ENCODE measurements at regions not wholly inside any gene's neighbourhood (a gene's known extent, or its start where the extent isn't known, plus 50 kb on each side); places are given as distances from the start of the nearest gene placed in this dataset.
"Not testable (repeated sequence)": the region's sequence is repeated elsewhere in the genome, so short reads cannot be mapped to it uniquely, and the experiment has no call there.

DNA sequence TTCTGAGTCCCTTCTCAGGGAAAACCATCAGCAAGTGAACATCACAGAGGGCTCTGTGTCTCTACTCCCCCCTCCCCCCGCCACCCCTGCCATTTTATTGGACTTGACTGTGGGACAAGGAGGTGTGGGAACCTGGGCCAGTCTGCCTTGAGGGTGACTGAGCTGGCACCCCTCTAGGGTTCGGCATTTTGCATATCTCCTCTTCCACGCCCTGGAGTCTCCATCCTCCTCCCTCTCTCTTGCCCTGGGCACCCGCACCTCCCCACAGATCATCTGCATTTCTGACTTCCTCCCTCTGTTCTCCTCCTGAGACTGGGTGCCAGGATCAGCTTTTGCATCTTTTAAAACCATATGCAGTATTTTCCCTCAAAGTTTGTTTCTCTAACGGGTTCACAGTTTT lies 107.1 kb upstream of the ERRFI1 start:
- Histone ChIP-seq H3K27me3 (ENCODE audit: insufficient read depth, low read length) (no peaks in the 10 kb centered on the region), H3K4me3 (ENCODE audit: low read depth, low read length) (0 out of 2 replicates have a peak overlapping the region, but pooled peaks have one; percentile 23), H3K36me3 (ENCODE audit: insufficient read depth, low read length) (no peaks in the 10 kb centered on the region), H2AFZ (ENCODE audit: low read length, unreplicated experiment) (peak overlapping the region; percentile 28), H3K27ac (ENCODE audit: low read depth, low read length) (peak overlapping the region; percentile 93), H3K4me1 (ENCODE audit: control insufficient read depth, insufficient read depth, low read length, unreplicated experiment) (peaks cover 30% of the 10 kb centered on the region), H3K79me2 (ENCODE audit: control insufficient read depth, insufficient read depth, low read length, unreplicated experiment) (no peaks in the 10 kb centered on the region)

DNA sequence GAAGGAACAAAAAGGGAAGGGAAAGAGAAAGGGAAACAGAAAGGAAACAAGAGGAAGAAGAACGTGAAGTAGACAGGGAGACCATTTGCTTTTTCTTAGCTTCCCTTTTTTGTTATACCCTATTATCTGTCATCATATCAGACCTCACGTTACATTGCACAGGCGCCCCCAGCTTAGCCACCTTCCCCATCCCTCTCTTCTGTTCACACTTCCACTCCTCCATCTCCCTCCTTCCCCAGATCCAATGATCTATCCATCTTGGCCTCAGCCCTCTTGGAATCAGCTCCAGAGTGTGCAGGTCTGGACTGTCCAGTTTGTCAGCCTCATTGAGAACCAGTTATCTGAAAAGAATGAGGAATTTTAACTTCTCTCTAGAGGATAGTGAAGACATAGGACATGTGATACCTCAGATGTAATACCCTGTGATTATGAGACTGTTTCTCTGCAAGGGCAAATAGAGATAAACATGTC lies 101.1 kb upstream of the ERRFI1 start:
- Histone ChIP-seq H3K4me1 (ENCODE audit: control insufficient read depth, insufficient read depth, low read length, unreplicated experiment) (peaks cover 5% of the 10 kb centered on the region), H3K27me3 (ENCODE audit: insufficient read depth, low read length) (no peaks in the 10 kb centered on the region), H2AFZ (ENCODE audit: low read length, unreplicated experiment) (no peak overlapping the region), H3K27ac (ENCODE audit: low read depth, low read length) (no peak overlapping the region), H3K79me2 (ENCODE audit: control insufficient read depth, insufficient read depth, low read length, unreplicated experiment) (no peaks in the 10 kb centered on the region), H3K4me3 (ENCODE audit: low read depth, low read length) (no peak overlapping the region), H3K36me3 (ENCODE audit: insufficient read depth, low read length) (no peaks in the 10 kb centered on the region)

DNA sequence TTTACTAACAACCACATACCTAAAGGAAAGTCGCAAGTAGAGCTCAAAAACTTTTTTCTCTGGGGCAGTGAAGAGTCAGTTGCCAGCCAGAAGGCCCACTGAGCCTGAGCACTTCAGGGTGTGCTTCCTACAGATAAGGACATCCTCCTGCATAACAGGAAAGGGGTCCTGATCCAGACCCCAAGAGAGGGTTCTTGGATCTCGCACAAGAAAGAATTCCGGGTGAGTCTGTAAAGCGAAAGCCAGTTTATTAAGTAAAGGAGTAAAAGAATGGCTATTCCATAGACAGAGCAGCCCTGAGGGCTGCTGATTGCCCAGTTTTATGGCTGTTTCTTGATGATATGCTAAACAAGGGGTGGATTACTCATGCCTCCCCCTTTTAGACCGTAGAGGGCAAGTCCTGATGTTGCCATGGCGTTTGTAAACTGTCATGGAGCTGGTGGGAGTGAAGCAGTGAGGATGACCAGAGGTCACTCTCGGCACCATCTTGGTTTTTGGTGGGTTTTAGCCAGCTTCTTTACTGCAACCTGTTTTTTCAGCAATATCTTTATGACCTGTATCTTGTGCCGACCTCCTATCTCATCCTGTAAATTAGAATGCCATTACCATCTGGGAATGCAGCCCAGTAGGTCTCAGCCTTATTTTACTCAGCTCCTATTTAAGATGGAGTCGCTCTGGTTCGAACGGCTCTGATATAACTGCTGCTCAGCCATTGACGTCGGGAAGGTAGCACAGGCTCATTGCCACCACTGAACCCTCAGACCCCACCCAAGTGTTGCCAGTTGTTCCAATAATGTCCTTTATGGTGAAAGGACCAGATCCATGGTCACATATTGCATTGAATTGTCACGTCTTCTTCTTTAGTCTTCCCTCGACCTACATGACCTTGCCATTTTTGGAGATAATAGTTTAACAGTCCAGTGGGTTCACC lies 96.6 kb upstream of the ERRFI1 start:
- Histone ChIP-seq H3K4me1 (ENCODE audit: control insufficient read depth, insufficient read depth, low read length, unreplicated experiment) (peaks cover 36% of the 10 kb centered on the region), H3K27ac (ENCODE audit: low read depth, low read length) (peak overlapping the region; percentile 94), H2AFZ (ENCODE audit: low read length, unreplicated experiment) (no peak overlapping the region), H3K79me2 (ENCODE audit: control insufficient read depth, insufficient read depth, low read length, unreplicated experiment) (no peaks in the 10 kb centered on the region), H3K36me3 (ENCODE audit: insufficient read depth, low read length) (no peaks in the 10 kb centered on the region), H3K4me3 (ENCODE audit: low read depth, low read length) (no peak overlapping the region), H3K27me3 (ENCODE audit: insufficient read depth, low read length) (no peaks in the 10 kb centered on the region)

DNA sequence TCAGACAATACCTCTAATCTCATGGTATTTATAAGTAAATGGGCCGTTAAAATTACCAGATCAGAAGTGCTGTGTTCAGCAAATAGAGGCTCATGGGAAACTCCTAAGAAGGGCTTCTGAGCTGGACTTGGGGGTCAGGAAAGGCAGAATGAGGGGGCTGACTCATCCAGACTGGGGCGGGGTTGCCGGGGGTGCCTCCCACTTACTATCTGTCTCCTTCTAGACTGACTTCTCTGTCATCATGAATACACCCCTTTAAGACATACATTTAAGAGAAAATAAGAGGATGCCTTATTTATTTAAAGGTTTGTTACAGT lies 96.0 kb upstream of the ERRFI1 start:
- H3K27me3 ChIP-seq (ENCODE audit: insufficient read depth, low read length) = no peaks in the 10 kb centered on the region
- H3K4me1 ChIP-seq (ENCODE audit: control insufficient read depth, insufficient read depth, low read length, unreplicated experiment) = peaks cover 41% of the 10 kb centered on the region

DNA sequence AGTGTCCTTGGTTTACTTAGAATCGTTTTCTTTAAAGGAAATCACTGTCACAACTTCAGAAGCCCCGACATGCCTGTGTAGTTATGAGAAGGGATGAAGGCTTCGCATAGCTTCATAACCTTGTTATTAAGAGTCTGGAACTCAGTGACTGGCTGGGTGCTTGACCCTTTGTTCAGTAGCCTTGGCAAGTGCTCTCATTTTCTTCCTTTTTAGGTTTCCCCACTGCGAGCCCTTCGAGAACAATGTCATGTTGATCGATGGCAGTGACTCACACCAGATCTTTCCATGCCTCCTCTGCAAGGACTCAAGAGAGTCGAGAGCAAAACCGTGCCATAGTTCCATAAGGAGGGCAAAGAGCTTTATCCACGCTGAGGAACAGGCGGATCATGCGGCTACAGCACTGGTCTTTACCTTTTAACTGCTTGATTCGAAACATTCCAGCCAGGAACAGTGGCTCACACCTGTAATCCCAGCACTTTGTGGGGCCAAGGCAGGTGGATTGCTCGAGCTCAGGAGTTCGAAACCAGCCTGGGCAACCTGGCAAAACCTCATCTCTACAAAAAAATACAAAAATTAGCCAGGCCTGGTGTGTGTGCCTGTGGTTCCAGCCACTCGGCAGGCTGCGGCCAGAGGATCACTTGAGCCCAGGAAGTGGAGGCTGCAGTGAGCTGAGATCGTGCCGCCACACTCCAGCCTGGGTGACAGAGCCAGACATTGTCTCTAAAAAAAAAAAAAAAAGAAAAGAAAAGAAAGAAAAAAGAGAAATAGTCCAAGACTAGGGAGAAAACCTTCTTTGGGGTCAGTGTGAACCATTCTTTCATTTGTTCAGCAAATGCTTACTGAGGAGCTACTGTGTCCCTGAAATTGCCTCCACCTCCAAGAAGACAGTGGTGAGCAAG lies 95.4 kb upstream of the ERRFI1 start:
- peaks cover 47% of the 10 kb centered on the region for H3K4me1 ChIP-seq (ENCODE audit: control insufficient read depth, insufficient read depth, low read length, unreplicated experiment)
- peak overlapping the region; percentile 94 for H3K27ac ChIP-seq (ENCODE audit: low read depth, low read length)
- peak overlapping the region; percentile 35 for H2AFZ ChIP-seq (ENCODE audit: low read length, unreplicated experiment)
- H3K4me3 ChIP-seq (ENCODE audit: low read depth, low read length) = peak overlapping the region; percentile 8; the same call in 1 of the 2 replicates
- H3K79me2 ChIP-seq (ENCODE audit: control insufficient read depth, insufficient read depth, low read length, unreplicated experiment) = no peaks in the 10 kb centered on the region
- no peaks in the 10 kb centered on the region for H3K27me3 ChIP-seq (ENCODE audit: insufficient read depth, low read length)
- no peaks in the 10 kb centered on the region for H3K36me3 ChIP-seq (ENCODE audit: insufficient read depth, low read length)

More for the DNA sequence above, 96.0 kb upstream of the ERRFI1 start:
- H3K36me3 ChIP-seq (ENCODE audit: insufficient read depth, low read length) = no peaks in the 10 kb centered on the region
- peak overlapping the region; percentile 94 for H3K27ac ChIP-seq (ENCODE audit: low read depth, low read length)
- no peaks in the 10 kb centered on the region for H3K79me2 ChIP-seq (ENCODE audit: control insufficient read depth, insufficient read depth, low read length, unreplicated experiment)
- H3K4me3 ChIP-seq (ENCODE audit: low read depth, low read length) = no peak overlapping the region
- H2AFZ ChIP-seq (ENCODE audit: low read length, unreplicated experiment) = no peak overlapping the region

DNA sequence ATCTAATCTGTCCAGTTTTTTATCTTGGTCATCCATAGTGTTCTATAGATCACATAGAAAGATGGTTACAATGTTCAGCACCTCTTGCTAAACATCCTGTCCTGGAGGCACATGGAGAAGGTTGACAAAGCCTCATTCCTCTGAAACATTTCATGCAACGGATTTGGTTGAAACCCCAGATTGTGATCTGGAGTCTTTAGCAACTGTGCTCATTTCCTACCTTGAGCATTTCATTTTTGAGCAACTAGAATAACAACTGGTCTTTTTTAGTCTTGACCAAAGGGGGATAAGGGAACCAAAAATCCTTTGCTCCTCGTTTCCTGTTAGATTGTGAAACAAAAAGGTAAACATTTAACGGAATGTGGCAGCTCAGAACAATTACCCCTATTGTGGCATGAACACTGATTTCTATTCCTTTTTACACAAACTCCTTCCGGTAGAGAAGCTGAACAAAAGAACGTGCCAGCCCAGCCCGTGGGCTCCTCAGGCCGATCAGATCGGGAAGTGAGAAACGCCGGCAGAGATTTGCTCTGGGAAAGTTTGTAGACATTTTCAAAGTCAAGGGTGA lies 94.7 kb upstream of the ERRFI1 start:
- H3K4me3 ChIP-seq (ENCODE audit: low read depth, low read length) = peak overlapping the region; percentile 8; the same call in 1 of the 2 replicates
- peak overlapping the region; percentile 94 for H3K27ac ChIP-seq (ENCODE audit: low read depth, low read length)

DNA sequence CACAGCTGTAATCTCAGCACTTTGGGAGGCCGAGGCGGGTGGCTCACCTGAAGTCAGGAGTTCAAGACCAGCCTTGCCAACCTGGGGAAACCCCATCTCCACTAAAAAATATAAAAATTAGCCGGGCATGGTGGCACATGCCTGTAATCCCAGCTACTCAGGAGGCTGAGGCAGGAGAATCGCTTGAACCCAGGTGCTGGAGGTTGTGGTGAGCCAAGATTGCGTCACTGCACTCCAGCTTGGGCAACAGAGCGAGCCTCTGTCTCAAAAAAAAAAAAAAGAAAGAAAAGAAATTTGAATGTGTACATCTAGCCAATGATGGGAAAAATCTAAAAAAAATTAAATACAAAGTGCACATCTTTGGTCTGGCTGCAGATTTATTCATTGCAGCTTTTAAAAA lies 92.6 kb upstream of the ERRFI1 start:
- H3K4me1 ChIP-seq (ENCODE audit: control insufficient read depth, insufficient read depth, low read length, unreplicated experiment) = peaks cover 55% of the 10 kb centered on the region
- H3K27me3 ChIP-seq (ENCODE audit: insufficient read depth, low read length); H3K79me2 ChIP-seq (ENCODE audit: control insufficient read depth, insufficient read depth, low read length, unreplicated experiment); H3K36me3 ChIP-seq (ENCODE audit: insufficient read depth, low read length); H3K27ac ChIP-seq (ENCODE audit: low read depth, low read length); H2AFZ ChIP-seq (ENCODE audit: low read length, unreplicated experiment); H3K4me3 ChIP-seq (ENCODE audit: low read depth, low read length): not testable (repeated sequence)

More for the DNA sequence above, 94.7 kb upstream of the ERRFI1 start:
- H3K79me2 ChIP-seq (ENCODE audit: control insufficient read depth, insufficient read depth, low read length, unreplicated experiment) = no peaks in the 10 kb centered on the region
- H3K4me1 ChIP-seq (ENCODE audit: control insufficient read depth, insufficient read depth, low read length, unreplicated experiment) = peaks cover 54% of the 10 kb centered on the region
- no peaks in the 10 kb centered on the region for H3K27me3 ChIP-seq (ENCODE audit: insufficient read depth, low read length)
- peak overlapping the region; percentile 35 for H2AFZ ChIP-seq (ENCODE audit: low read length, unreplicated experiment)
- H3K36me3 ChIP-seq (ENCODE audit: insufficient read depth, low read length) = no peaks in the 10 kb centered on the region

DNA sequence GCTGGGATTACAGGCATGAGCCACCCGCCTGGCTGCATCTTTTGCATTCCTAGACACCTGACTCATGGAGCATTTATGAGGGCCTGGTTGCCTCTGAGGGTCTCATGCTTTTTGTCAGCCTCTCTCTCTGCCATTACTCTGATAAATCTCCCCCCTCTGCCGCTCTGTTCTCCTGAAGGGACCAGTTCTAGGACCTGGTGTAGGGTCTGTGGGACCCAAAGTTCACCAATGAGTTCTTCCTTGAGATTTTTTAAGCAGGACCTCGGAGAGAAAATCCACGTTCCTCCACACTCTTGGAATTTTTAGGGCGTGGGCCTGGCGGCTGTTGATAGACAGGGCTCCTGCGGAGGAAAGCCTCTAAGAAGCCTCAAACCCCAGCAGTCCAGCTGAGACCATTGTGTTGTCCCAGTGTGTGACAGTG lies 91.9 kb upstream of the ERRFI1 start:
- Histone ChIP-seq H2AFZ (ENCODE audit: low read length, unreplicated experiment) (no peak overlapping the region), H3K4me1 (ENCODE audit: control insufficient read depth, insufficient read depth, low read length, unreplicated experiment) (peaks cover 55% of the 10 kb centered on the region), H3K79me2 (ENCODE audit: control insufficient read depth, insufficient read depth, low read length, unreplicated experiment) (no peaks in the 10 kb centered on the region), H3K27me3 (ENCODE audit: insufficient read depth, low read length) (no peaks in the 10 kb centered on the region), H3K36me3 (ENCODE audit: insufficient read depth, low read length) (no peaks in the 10 kb centered on the region), H3K4me3 (ENCODE audit: low read depth, low read length) (no peak overlapping the region), H3K27ac (ENCODE audit: low read depth, low read length) (peak overlapping the region; percentile 22; the same call in 1 of the 2 replicates)

DNA sequence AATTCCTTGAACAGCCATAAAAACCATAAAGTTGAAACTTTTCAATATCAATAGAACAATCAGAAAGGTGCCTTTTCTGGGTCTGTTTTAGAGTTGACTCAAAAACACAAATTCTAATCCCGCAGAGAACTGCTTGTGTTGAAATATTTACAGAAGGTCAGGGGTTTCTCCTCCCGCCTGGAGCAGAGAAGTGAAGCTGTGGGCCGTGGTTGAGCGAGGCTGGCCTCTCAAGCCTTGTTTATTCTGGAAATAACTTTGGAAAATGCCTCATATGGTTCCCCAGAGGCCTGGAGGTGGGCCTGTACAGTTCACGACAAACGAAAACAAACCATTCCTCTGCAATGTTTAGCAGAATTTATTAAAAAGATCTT lies 90.8 kb upstream of the ERRFI1 start:
- Histone ChIP-seq H3K36me3 (ENCODE audit: insufficient read depth, low read length) (no peaks in the 10 kb centered on the region), H3K27me3 (ENCODE audit: insufficient read depth, low read length) (no peaks in the 10 kb centered on the region), H3K4me1 (ENCODE audit: control insufficient read depth, insufficient read depth, low read length, unreplicated experiment) (peaks cover 46% of the 10 kb centered on the region), H2AFZ (ENCODE audit: low read length, unreplicated experiment) (peak overlapping the region; percentile 65), H3K4me3 (ENCODE audit: low read depth, low read length) (peak overlapping the region; percentile 27), H3K27ac (ENCODE audit: low read depth, low read length) (peak overlapping the region; percentile 93), H3K79me2 (ENCODE audit: control insufficient read depth, insufficient read depth, low read length, unreplicated experiment) (no peaks in the 10 kb centered on the region)

DNA sequence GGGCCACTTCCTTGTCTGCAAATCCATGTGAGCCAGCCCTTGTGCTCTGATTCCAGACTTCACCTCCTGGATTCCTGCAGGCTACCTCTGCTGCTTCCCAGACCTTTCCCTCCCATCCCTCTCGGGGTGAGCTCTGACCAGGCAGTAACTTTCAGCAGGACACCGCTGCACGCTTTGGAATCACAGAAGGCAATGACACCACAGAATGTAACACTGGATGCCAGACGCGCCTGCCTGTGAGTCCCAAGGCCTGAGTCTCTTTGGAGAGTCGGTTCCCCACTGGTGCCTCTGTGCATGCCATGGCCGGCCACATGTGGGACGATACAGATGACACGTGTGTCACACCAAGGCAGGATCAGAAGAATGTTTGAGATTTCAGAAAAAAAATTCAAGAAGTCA lies 89.7 kb upstream of the ERRFI1 start:
- Histone ChIP-seq H3K27me3 (ENCODE audit: insufficient read depth, low read length) (no peaks in the 10 kb centered on the region), H3K4me1 (ENCODE audit: control insufficient read depth, insufficient read depth, low read length, unreplicated experiment) (peaks cover 37% of the 10 kb centered on the region), H3K27ac (ENCODE audit: low read depth, low read length) (peak overlapping the region; percentile 93), H3K36me3 (ENCODE audit: insufficient read depth, low read length) (no peaks in the 10 kb centered on the region), H3K4me3 (ENCODE audit: low read depth, low read length) (no peak overlapping the region), H2AFZ (ENCODE audit: low read length, unreplicated experiment) (no peak overlapping the region), H3K79me2 (ENCODE audit: control insufficient read depth, insufficient read depth, low read length, unreplicated experiment) (no peaks in the 10 kb centered on the region)
